Heart left ventricle (tissue), 16 donors: ENCODE measurements at regions not wholly inside any gene's neighbourhood (a gene's known extent, or its start where the extent isn't known, plus 50 kb on each side); places are given as distances from the start of the nearest gene placed in this dataset.

Experiments used
- ATAC-seq, 4 donors: fragments of 200-7000 bp; cut with Tn5 transposase; one replicate each; pipeline ENCODE4 v1.9.1; 2020 to 2022; ENCODE audit warnings: moderate library complexity in 4 of 4, mild to moderate bottlenecking in 3 of 4, moderate number of reproducible peaks in 1 of 4
- DNase-seq, 5 donors: peaks; one replicate each; pipeline ENCODE4 v3.0.0-alpha.2; 2020
- H3K27ac ChIP-seq, 12 donors: fragments of 200-600 bp; sonication (generic) in 4 of 12; one replicate each; pipeline versions ENCODE4 v1.5.0 to v1.8.0; 2016 to 2022; ENCODE audit warnings: mild to moderate bottlenecking in 2 of 12
- H3K27me3 ChIP-seq, 9 donors: fragments of 200-600 bp; sonication (generic) in 2 of 9; one replicate each; pipeline versions ENCODE4 v1.5.1 to v1.8.0; 2016 to 2022; ENCODE audit warnings: mild to moderate bottlenecking in 3 of 9
- H3K36me3 ChIP-seq, 9 donors: fragments of 200-600 bp; sonication (generic) in 2 of 9; one replicate each; pipeline versions ENCODE4 v1.5.0 to v1.8.0; 2018 to 2022; ENCODE audit warnings: mild to moderate bottlenecking in 2 of 9
- H3K4me1 ChIP-seq, 12 donors: fragments of 200-600 bp; sonication (generic) in 4 of 12; one replicate each; pipeline versions ENCODE4 v1.5.0 to v1.8.0; 2016 to 2022; ENCODE audit warnings: mild to moderate bottlenecking in 3 of 12
- H3K4me3 ChIP-seq, 12 donors: fragments of 200-600 bp; sonication (generic) in 4 of 12; one replicate each; pipeline versions ENCODE4 v1.5.0 to v1.8.0; 2017 to 2022; ENCODE audit warnings: mild to moderate bottlenecking in 9 of 12, moderate library complexity in 4 of 12
- H3K9me3 ChIP-seq, 12 donors: fragments of 200-600 bp; sonication (generic) in 4 of 12; one replicate each; pipeline versions ENCODE4 v1.5.0 to v1.8.0; 2016 to 2022; ENCODE audit warnings: mild to moderate bottlenecking in 1 of 12
- POLR2A ChIP-seq, 2 donors: fragments of 450-650 bp; IDR thresholded peaks; one replicate each; pipeline ENCODE4 v1.6.1; 2017; ENCODE audit warnings: antibody characterized with exemption in 2 of 2, mild to moderate bottlenecking in 2 of 2, moderate library complexity in 2 of 2
- WGBS, 4 donors: extraction: QIAGEN DNeasy Blood & Tissue Kit in 2 of 4; methylation state at CpG; one replicate each; pipeline versions ENCODE4 v1.1.5 to v1.1.7; 2013 to 2018; 5-methylcytosine and 5-hydroxymethylcytosine counted together
- intact Hi-C, 10 donors: fragments of 100-400 bp; cut with DNase I; formaldehyde crosslinking; loops; one replicate each; pipeline versions ENCODE4 v1.11.1 to v1.14.2; 2022
- TF ChIP-seq, protein P1 (sequence below), 12 donors: fragments of 200-600 bp; sonication (generic) in 4 of 12; IDR thresholded peaks; one replicate each; pipeline versions ENCODE4 v1.5.0 to v1.8.0; 2018 to 2022; ENCODE audit warnings: antibody characterized with exemption in 12 of 12, mild to moderate bottlenecking in 5 of 12
- donor health status: ischemic (EF 13 %, LVEDD 7.1; RV severe dilation, severe dysfunction).
- donor health status: healthy with polysubstance abuse.
- donor health status: DM: no; HTN: yes; CAD: no.
- donor health status: DM: no; HTN: no; CAD: no.
- donor health status: ischemic (EF 25% LVEDD 6.9; RV normal size, moderate dysfunction).
- donor health status: ischemic (EF 25% LVEDD 5.7; RV mildly dilated, moderate dysfunction).
- donor health status: healthy.
- donor health status: DM: yes; HTN: yes; CAD: no.
- donor health status: ischemic (EF 35%, LVEDD 5.7; RV mildly dilated, moderate dysfunction).
- donor health status: nonischemic (EF 11% LVEDD 7.7; RV severe dilation, severe dysfunction).
- donor health status: DM: yes; HTN: yes; CAD: no.
- donor health status: PGD.
- donor health status: ischemic (EF 29% LVEDD 5.4; RV normal size, mild dysfunction).
- donor health status: nonischemic (EF 23%, LVEDD 6.1; RV moderate dilation, normal function).

DNA sequence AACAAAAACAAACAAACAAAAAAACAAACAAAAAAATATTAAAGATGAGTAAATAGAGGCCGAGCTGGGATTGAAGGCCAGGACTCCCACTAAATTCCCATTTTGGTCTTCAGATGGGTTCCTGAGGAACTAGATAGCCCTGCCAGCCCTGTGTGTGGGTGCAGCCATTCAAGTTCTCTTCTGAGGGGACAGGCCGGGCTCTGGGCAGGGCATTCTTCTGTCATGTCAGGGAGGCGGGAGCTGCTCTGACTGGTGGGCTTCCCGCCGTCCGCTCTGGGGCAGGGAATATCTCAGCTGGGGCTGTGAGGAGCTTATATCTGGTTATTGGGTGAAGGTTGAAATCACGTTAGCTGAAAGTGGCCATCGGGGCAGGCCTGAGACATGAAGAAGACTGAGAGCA lies 127.3 kb upstream of the CXCR4 start:
- DNase-seq (no peak), ATAC-seq (no peak)
- H3K4me3 ChIP-seq: no peak overlapping the region
- 93 to 95% (median 94%) methylated on average over 8 of the region's 8 CpGs for WGBS, 4 donors
- no peak for TF ChIP-seq POLR2A (IDR thresholded peaks at IDR 0.05)
- TF ChIP-seq, protein P1, sequence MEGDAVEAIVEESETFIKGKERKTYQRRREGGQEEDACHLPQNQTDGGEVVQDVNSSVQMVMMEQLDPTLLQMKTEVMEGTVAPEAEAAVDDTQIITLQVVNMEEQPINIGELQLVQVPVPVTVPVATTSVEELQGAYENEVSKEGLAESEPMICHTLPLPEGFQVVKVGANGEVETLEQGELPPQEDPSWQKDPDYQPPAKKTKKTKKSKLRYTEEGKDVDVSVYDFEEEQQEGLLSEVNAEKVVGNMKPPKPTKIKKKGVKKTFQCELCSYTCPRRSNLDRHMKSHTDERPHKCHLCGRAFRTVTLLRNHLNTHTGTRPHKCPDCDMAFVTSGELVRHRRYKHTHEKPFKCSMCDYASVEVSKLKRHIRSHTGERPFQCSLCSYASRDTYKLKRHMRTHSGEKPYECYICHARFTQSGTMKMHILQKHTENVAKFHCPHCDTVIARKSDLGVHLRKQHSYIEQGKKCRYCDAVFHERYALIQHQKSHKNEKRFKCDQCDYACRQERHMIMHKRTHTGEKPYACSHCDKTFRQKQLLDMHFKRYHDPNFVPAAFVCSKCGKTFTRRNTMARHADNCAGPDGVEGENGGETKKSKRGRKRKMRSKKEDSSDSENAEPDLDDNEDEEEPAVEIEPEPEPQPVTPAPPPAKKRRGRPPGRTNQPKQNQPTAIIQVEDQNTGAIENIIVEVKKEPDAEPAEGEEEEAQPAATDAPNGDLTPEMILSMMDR (IDR thresholded peaks at IDR 0.05): no peak
- H3K4me1 ChIP-seq: peaks cover 0 to 27% (median 4%) of the 10 kb centered on the region in 12 donors
- no peaks in the 10 kb centered on the region for H3K9me3 ChIP-seq
- no peak overlapping the region for H3K27ac ChIP-seq
- H3K36me3 ChIP-seq: no peaks in the 10 kb centered on the region
- no peaks in the 10 kb centered on the region for H3K27me3 ChIP-seq
- intact Hi-C loops: no loop called here

DNA sequence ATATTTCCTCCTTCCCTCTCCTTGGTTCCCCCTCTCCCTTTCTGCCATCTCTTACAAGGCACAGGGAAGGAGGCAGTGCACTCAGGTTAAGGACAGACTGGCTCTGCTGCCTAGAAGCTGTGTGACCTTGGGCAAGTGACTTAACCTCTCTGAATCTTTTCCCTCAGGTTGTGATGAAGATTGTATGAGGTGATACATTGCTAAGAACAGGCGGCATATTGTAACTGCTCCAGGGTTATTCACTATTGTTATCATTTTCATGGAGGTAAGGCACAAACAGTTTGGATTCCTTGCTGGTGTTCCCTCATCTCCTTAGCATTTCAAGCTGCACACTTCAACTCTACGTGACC lies 126.6 kb upstream of the CXCR4 start:
- Histone ChIP-seq H3K27ac (no peak overlapping the region), H3K27me3 (no peaks in the 10 kb centered on the region), H3K4me1 (peaks cover 0 to 33% (median 4%) of the 10 kb centered on the region in 12 donors), H3K36me3 (no peaks in the 10 kb centered on the region), H3K9me3 (no peaks in the 10 kb centered on the region), H3K4me3 (no peak overlapping the region)
- TF ChIP-seq, protein P1 (IDR thresholded peaks at IDR 0.05): no peak
- TF ChIP-seq POLR2A (IDR thresholded peaks at IDR 0.05): no peak
- no peak for DNase-seq
- intact Hi-C loops: no loop called here
- WGBS, 4 donors: 91 to 97% (median 95%) methylated on average over 2 of the region's 2 CpGs
- ATAC-seq: no peak

DNA sequence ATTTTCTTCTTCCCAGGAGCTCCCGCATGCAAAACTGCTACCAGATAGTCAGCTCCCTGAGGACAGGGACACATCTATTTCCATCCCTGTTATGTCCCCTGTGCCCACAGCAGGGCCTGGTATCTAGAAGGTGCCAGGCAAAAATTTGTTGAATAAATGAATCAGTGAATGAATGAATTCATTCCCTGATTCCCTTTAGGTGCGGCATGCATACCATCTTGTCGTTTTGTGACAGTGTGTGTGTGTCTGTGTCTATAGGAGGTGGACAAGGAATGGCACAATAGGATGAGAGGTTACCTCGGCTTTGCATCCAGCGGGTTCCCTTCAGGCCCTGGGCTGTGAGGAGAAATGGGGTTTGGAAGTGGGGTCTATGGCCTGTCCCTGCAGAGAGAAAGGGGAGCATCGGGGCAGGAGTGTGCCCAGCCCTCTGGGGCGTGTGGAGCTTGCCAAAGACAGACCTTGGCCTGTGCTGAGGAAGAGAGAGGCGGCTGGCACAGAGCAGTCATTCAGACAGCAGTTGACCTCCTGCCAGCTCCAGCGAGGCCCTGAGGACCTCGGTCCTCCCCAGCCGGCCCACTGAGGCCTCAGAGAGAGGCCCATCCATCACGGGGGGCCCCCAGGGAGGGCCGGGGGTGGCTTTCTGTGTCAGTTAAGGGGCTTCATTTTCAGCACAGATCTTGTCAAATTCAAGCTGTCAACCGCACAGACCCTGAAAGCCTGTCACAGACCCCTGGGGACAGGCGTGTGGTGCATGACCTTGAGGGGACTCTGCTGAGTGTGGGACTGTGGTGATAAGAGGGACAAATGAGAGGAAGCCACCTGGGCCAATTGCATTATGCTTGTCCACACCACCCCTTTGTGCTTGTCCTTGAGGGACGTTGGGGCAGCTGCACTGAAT lies 125.9 kb upstream of the CXCR4 start:
- Histone ChIP-seq H3K4me3 (no peak overlapping the region), H3K27ac (no peak overlapping the region), H3K36me3 (no peaks in the 10 kb centered on the region), H3K27me3 (no peaks in the 10 kb centered on the region), H3K9me3 (no peaks in the 10 kb centered on the region), H3K4me1 (peaks cover 0 to 39% (median 6%) of the 10 kb centered on the region in 12 donors)
- TF ChIP-seq, protein P1 (IDR thresholded peaks at IDR 0.05): no peak
- no peak for TF ChIP-seq POLR2A (IDR thresholded peaks at IDR 0.05)
- DNase-seq (peak in 2 of 5 donors; percentile 35 to 45), ATAC-seq (peak in 3 of 4 donors; percentile 17 to 35 (median 21))
- WGBS, 4 donors: 61 to 75% (median 65%) methylated on average over 10 to 16 of the region's 16 CpGs
- intact Hi-C loops: no loop called here

DNA sequence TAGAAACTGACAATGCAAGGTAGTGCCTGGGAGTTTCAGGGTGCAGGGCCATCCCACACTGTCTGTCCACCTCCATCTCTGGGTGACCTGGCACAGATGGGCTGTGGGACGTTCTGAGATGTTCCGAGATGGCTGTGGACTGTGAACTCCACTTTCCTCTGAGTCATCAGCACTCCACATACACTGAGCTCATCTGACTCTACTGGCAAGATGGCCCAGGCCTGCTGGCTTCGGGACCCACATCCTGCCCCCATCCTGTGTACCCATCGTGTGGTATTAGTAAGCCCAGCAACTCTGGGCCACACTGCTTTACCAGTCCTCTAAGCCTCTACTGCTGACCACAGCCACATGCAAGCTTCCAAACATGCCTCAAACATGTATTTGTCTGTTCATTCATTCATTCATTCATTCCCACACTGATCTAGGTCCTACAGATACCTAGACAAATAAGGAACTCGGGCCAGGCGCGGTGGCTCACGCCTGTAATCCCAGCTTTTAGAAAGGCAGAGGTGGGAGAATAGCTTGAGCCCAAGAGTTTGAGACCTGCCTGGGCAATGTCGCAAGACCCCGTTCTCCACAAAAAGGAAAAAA lies 124.8 kb upstream of the CXCR4 start:
- peaks cover 0 to 46% (median 14%) of the 10 kb centered on the region in 12 donors for H3K4me1 ChIP-seq
- 73 to 88% (median 76%) methylated on average over 9 to 10 of the region's 10 CpGs for WGBS, 4 donors
- TF ChIP-seq, protein P1 (IDR thresholded peaks at IDR 0.05): no peak
- TF ChIP-seq POLR2A (IDR thresholded peaks at IDR 0.05): no peak
- peak overlapping the region in 1 of 12 donors; percentile 32 for H3K27ac ChIP-seq
- no peaks in the 10 kb centered on the region for H3K36me3 ChIP-seq
- DNase-seq (no peak), ATAC-seq (no peak)
- no peak overlapping the region for H3K4me3 ChIP-seq
- no peaks in the 10 kb centered on the region for H3K9me3 ChIP-seq
- no peaks in the 10 kb centered on the region for H3K27me3 ChIP-seq
- intact Hi-C loops: no loop called here
